SH-SY5Y (cell line): ENCODE measurements at regions not wholly inside any gene's neighbourhood (a gene's known extent, or its start where the extent isn't known, plus 50 kb on each side); places are given as distances from the start of the nearest gene placed in this dataset.

Experiments used
- GATA2 ChIP-seq: IDR thresholded peaks from 2 replicates; pipeline ENCODE4 v1.6.1; 2011; ENCODE audit warnings: mild to moderate bottlenecking, low read depth, low read length
- GATA3 ChIP-seq: IDR thresholded peaks from 2 replicates; pipeline ENCODE4 v1.6.1; 2011; ENCODE audit warnings: low read depth, mild to moderate bottlenecking, low read length, moderate library complexity

DNA sequence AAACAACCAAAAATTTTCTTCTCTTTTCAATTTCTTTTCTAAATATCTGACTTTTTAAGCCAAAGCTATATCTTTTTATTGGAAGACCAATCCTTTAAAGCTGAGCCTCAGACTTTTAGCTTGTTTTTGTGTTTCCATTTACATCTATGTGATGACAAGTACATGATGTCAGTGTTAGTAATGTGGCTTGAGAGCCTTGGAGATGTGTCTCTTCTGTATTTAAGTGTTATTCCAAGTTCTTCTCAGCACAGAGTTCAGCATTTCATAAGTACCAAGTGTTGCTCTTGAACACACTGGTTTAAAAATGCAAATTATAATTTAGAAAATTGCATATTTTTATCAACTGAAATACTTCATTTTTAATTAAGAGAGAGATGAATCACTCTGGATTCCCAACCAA, 948.9 kb upstream of the FLRT2 start:
- TF ChIP-seq GATA2 = no peak
- no peak for TF ChIP-seq GATA3

DNA sequence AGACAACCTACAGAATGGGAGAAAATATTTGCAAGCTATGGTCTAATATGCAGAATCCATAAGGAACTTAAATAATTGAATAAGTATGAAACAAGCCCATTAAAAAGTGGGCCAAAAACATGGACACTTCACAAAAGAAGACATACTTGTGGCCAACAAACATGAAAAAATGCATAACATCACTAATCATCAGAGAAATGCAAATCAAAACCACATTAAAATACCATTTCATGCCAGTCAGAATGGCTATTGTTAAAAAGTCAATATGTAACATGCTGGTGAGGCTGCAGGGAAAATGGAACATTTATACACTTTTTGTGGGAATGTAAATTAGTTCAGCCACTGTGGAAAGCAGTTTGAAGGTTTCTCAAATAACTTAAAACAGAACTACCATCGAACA, 945.4 kb upstream of the FLRT2 start:
- TF ChIP-seq GATA2 (no peak), GATA3 (no peak)

GRCh38 chr14:84591827-84592445, 938.0 kb upstream of the FLRT2 start:
- TF ChIP-seq GATA2 (no peak), GATA3 (no peak)

- TF ChIP-seq GATA2 = no peak
- TF ChIP-seq GATA3 = no peak
These were observed 937.2 kb upstream of the FLRT2 start for GRCh38 chr14:84592770-84593169.

DNA sequence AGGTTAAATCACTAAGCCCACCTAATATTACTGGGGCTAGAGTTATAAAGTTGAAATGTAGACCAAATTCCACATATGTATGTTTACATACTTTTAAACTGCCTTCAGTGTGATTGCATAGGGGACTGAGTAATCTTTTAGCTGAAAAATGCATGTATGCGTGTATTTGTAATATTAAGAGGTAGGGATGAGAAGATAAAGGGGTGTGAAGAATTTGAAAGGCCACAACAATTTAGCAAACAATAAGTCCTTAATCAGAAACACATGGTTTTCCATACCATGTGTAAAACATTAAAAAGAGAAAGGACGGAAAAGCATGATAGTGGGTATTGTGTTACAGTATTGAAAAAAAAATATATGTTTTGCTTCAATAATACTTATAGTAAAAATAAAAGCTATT, 919.9 kb upstream of the FLRT2 start:
- no peak for TF ChIP-seq GATA3
- TF ChIP-seq GATA2 = no peak

- no peak for TF ChIP-seq GATA3
- TF ChIP-seq GATA2 = no peak
These were observed 907.6 kb upstream of the FLRT2 start for GRCh38 chr14:84622357-84622756.

DNA sequence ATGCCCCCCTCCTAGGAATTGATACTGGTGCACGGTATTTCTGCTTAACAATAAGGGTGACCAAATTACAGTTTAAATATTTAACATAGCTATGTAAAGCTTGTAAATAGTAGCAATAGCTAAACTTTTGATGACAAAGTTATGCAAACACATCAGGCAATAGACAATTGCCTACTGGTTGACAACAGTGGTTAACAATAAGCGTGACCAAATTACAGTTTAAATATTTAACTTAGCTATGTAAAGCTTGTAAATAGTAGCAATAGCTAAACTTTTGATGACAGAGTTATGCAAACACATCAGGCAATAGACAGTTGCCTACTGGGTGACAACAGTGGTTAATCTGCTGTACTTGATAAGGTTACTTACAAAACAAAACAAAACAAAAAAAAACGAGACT, 886.5 kb upstream of the FLRT2 start:
- no peak for TF ChIP-seq GATA2
- TF ChIP-seq GATA3 = no peak

- TF ChIP-seq GATA2 = no peak
- TF ChIP-seq GATA3 = no peak
These were observed 883.0 kb upstream of the FLRT2 start for GRCh38 chr14:84646786-84647500.

DNA sequence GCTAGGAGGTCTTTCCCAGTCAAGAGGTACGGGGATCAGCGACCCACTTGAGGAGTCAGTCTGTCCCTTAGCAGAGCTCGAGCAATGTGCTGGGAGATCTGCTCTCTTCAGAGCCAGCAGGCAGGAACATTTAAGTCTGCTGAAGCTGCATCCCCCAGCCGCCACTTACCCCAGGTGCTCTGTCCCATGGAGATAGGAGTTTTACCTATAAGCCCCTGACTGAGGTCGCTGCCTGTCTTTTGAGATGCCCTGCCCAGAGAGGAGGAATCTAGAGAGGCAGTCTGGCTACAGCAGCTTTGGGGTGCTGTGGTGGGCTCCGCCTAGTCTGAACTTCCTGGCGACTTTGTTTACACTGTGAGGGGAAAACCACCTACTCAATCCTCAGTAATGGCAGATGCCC, 874.9 kb upstream of the FLRT2 start:
- TF ChIP-seq GATA3 = no peak
- TF ChIP-seq GATA2 = no peak

DNA sequence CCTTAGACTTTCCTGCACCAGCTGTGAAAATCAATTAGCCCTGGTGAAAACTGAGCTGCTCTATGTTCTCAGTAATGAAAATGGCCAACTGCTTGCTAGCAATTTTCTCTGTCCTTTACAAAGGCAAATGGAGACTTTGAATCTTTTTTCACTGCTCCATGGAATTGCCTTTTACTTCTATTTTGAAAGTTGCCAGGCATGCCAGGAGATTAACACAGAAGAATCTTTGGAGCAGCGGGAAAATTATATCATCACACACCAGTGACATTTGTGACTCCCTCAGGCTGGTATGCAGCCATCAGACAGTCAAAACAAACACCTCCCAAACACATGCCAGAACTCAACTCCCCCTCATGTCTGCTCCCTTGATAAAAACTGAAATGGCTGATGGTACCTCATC, 872.0 kb upstream of the FLRT2 start:
- no peak for TF ChIP-seq GATA2
- TF ChIP-seq GATA3 = no peak

DNA sequence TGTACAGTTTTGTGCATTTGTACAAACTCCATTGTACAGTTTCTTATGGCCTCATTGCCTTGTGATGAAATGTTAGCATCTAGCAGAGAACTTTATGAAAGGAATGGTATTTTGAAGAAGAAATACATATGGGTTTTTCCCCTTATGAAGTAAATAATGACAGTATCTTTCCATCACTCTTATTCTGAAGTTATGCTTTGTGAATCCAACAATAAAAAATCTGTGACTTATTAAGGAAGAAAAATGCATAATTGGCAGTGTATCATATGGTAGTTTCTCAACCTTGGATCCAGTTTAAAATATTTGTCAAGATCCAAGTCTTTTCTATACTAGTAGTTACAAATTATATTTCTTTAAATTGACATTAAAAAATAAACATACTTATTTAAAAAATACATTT, 859.1 kb upstream of the FLRT2 start:
- TF ChIP-seq GATA2 (no peak), GATA3 (no peak)

- TF ChIP-seq GATA3 = no peak
- no peak for TF ChIP-seq GATA2
These were observed 858.2 kb upstream of the FLRT2 start for GRCh38 chr14:84671776-84672175.

DNA sequence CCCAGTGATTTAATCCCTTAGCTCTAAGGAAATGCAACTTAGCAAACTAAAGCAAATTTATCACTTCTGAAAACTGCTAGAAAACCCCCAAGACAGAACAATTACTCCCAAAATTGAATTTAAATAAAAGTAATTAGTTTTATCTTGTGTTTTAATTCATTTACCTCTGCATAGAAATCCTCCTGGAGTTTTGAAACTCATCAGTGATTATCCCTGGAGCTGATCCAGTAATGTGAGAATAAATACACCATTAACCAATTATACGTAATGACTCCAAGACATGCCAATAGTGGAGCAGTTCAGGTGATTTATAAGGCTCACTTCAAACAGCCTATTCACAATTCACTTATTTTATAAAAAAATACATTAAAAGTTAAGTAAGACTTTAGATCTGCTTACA, 855.3 kb upstream of the FLRT2 start:
- TF ChIP-seq GATA2 (no peak), GATA3 (no peak)

GRCh38 chr14:84686550-84686949, 843.4 kb upstream of the FLRT2 start:
- TF ChIP-seq GATA3 (no peak), GATA2 (no peak)

DNA sequence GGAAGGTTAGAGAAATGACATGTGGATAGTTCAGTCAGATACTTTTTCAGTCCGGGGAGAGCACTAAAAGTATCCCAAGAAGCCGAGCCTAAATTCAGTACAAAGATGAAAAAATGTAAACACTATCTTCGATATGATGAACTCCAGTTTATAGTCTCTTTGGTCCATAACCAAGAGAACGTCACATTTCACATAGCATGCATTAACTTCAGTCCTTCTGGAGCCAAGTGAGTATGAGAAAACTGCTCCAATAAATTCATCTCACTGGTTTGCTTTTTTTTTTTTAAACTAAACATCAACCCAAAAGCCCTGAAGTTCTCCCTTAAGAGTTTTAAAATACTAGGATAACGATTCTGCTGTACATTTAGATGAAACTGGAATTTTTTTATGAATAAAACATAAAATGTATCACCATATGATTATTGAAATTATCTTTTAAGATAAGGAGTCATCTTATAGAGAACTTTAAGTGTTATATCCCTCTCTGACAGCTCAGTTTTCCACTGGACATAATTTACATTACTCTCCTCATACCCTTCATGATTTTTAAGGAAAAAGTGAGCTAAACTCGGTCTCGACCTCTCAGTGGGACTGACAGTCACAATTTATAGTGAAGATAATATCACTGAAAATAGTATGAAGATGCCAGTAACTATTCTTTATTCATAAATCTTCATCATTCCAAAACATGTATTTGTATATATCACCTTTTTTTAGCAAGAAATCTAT, 841.5 kb upstream of the FLRT2 start:
- TF ChIP-seq GATA2 (no peak), GATA3 (no peak)

- TF ChIP-seq GATA2 = no peak
- TF ChIP-seq GATA3 = no peak
These were observed 835.8 kb upstream of the FLRT2 start for GRCh38 chr14:84694161-84694560.
